Pancreas (tissue), 10 donors: ENCODE measurements at regions not wholly inside any gene's neighbourhood (a gene's known extent, or its start where the extent isn't known, plus 50 kb on each side); places are given as distances from the start of the nearest gene placed in this dataset.

ENCODE experiments used
- ATAC-seq, 4 donors: fragments of 200-7000 bp; cut with Tn5 transposase; one replicate each; pipeline versions ENCODE4 v1.8.0 to v1.9.1; 2020; ENCODE audit warnings: mild to moderate bottlenecking in 4 of 4, moderate library complexity in 4 of 4
- DNase-seq, 6 donors: peaks; one replicate each; pipeline ENCODE4 v3.0.0-alpha.2; 2020
- FAIRE-seq: peaks from 2 replicates; lab custom pipeline; 2012; peaks lifted over from hg19 to GRCh38; lab: Jason Lieb, UNC
- H3K27ac ChIP-seq, 4 donors: fragments of 200-600 bp; sonication (generic); 1 replicate in 3 of 4; 2 replicates in 1 of 4; pipeline versions ENCODE4 v1.5.0 to v1.8.0; 2020
- H3K27me3 ChIP-seq, 4 donors: fragments of 200-600 bp; one replicate each; pipeline ENCODE4 v1.8.0; 2021
- H3K36me3 ChIP-seq, 3 donors: fragments of 200-600 bp; sonication (generic) in 1 of 3; one replicate each; pipeline versions ENCODE4 v1.5.0 to v1.8.0; 2020 to 2021
- H3K4me1 ChIP-seq, 3 donors: fragments of 200-600 bp; one replicate each; pipeline ENCODE4 v1.8.0; 2021
- H3K4me3 ChIP-seq, 4 donors: fragments of 200-600 bp; sonication (generic) in 2 of 4; one replicate each; pipeline versions ENCODE4 v1.5.0 to v1.8.0; 2020 to 2021
- H3K9me3 ChIP-seq, 4 donors: fragments of 200-600 bp; one replicate each; pipeline ENCODE4 v1.8.0; 2021
- WGBS, 2 donors: extraction: QIAGEN DNeasy Blood & Tissue Kit; methylation state at CpG; one replicate each; pipeline ENCODE4 v1.1.7; 2013; 5-methylcytosine and 5-hydroxymethylcytosine counted together
- intact Hi-C, 3 donors: fragments of 100-400 bp; cut with DNase I; formaldehyde crosslinking; loops; one replicate each; pipeline versions ENCODE4 v1.11.1 to v1.14.2; 2022
- TF ChIP-seq, protein P1 (sequence below), 4 donors: fragments of 200-600 bp; sonication (generic) in 3 of 4; IDR thresholded peaks; one replicate each; pipeline versions ENCODE4 v1.5.0 to v1.8.0; 2021; ENCODE audit warnings: antibody characterized with exemption in 4 of 4
- donor health status: healthy with polysubstance abuse.
- donor health status: DM: no; HTN: no; CAD: no; lungs with moderate emphysema.
- donor health status: DM: no; HTN: no; CAD: no.
- donor health status: control.
- donor health status: control.
- donor health status: Bipolar disorder and iron deficiency.
- donor health status: DM: yes; HTN: yes; CAD: no.
- donor health status: DM: no; HTN: no; CAD: no.
- donor health status: DM: no; HTN: no; CAD: no.
- donor health status: DM: yes; HTN: yes; CAD: no.

DNA sequence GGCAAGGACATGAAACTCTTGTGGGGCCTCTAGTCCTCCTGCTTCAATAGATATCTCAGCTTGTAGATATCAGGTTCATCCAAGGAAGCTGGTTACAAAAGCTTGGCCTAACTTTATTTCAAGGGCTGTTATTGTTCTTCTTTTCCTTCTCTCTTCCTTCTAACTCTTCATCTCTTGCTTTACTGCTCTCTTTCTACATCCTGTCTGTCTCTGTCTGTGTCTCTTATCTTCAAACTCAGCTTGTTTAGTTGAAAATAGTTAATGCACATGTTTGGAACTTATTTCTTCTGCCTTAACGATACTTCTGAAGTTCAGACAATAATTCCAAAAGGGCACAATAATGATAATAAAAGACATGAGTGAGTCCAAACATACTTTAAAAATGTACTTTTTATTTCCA is 393.9 kb downstream of the NXPH1 start:
- DNase-seq (no peak), FAIRE-seq (no peak), ATAC-seq (no peak)
- Histone ChIP-seq H3K27ac (no peak overlapping the region), H3K36me3 (no peaks in the 10 kb centered on the region), H3K9me3 (no peaks in the 10 kb centered on the region), H3K27me3 (no peaks in the 10 kb centered on the region), H3K4me1 (no peaks in the 10 kb centered on the region), H3K4me3 (no peak overlapping the region)
- TF ChIP-seq, protein P1, sequence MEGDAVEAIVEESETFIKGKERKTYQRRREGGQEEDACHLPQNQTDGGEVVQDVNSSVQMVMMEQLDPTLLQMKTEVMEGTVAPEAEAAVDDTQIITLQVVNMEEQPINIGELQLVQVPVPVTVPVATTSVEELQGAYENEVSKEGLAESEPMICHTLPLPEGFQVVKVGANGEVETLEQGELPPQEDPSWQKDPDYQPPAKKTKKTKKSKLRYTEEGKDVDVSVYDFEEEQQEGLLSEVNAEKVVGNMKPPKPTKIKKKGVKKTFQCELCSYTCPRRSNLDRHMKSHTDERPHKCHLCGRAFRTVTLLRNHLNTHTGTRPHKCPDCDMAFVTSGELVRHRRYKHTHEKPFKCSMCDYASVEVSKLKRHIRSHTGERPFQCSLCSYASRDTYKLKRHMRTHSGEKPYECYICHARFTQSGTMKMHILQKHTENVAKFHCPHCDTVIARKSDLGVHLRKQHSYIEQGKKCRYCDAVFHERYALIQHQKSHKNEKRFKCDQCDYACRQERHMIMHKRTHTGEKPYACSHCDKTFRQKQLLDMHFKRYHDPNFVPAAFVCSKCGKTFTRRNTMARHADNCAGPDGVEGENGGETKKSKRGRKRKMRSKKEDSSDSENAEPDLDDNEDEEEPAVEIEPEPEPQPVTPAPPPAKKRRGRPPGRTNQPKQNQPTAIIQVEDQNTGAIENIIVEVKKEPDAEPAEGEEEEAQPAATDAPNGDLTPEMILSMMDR (IDR thresholded peaks at IDR 0.05), result no peak
- 81 to 82% methylated on average over 1 of the region's 1 CpG for WGBS, 2 donors
- intact Hi-C loops, result no loop called here

DNA sequence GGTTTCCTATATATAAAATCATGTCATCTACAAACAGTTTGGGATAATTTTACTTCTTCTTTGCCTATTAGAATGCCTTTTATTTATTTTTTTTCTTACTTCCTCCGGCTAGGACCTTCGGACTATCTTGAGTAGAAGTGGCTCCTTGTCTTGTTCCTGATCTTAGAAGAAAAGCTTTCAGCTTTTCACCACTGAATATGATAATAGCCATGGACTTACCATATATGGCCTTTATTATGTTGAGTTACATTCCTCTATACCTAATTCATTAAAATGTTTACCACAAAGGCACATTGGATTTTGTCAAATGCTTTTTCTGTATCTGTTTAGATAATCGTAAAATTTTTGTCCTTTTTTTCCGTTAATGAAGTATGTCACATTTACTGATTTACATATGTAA is 395.7 kb downstream of the NXPH1 start:
- intact Hi-C loops, result no loop called here
- DNase-seq (no peak), ATAC-seq (no peak), FAIRE-seq (no peak)
- H3K4me3 ChIP-seq, result no peak overlapping the region
- H3K27ac ChIP-seq, result no peak overlapping the region
- 70 to 82% methylated on average over 4 of the region's 4 CpGs for WGBS, 2 donors
- H3K9me3 ChIP-seq, result no peaks in the 10 kb centered on the region
- TF ChIP-seq, protein P1 (IDR thresholded peaks at IDR 0.05), result no peak
- H3K27me3 ChIP-seq, result no peaks in the 10 kb centered on the region
- H3K36me3 ChIP-seq, result no peaks in the 10 kb centered on the region
- H3K4me1 ChIP-seq, result no peaks in the 10 kb centered on the region

DNA sequence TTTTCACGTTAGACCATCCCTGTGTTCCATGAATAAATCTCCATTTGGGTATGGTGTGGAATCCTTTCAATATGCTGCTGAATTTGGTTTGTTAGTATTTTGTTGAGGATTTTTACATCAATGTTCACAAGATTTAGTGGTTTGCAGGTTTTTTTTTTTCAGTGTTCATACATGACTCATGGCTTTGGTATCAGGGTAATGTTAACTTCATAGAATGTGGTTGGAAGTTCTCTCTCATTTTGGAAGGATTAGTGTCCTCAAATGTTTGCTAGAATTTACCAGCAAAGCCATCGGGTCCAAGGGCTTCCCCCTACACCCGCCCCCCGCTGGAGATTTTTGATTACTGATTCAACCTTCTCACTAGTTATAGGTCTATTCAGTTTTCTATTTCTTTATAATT is 398.0 kb downstream of the NXPH1 start:
- DNase-seq, result no peak
- no peak for ATAC-seq
- H3K36me3 ChIP-seq, result no peaks in the 10 kb centered on the region
- no peak overlapping the region for H3K27ac ChIP-seq
- no peak for FAIRE-seq
- no peaks in the 10 kb centered on the region for H3K9me3 ChIP-seq
- whole genome bisulfite sequencing, 2 donors, result 63 to 65% methylated on average over 4 of the region's 4 CpGs
- TF ChIP-seq, protein P1 (IDR thresholded peaks at IDR 0.05), result no peak
- no peaks in the 10 kb centered on the region for H3K27me3 ChIP-seq
- H3K4me3 ChIP-seq, result no peak overlapping the region
- intact Hi-C loops, result no loop called here
- no peaks in the 10 kb centered on the region for H3K4me1 ChIP-seq

DNA sequence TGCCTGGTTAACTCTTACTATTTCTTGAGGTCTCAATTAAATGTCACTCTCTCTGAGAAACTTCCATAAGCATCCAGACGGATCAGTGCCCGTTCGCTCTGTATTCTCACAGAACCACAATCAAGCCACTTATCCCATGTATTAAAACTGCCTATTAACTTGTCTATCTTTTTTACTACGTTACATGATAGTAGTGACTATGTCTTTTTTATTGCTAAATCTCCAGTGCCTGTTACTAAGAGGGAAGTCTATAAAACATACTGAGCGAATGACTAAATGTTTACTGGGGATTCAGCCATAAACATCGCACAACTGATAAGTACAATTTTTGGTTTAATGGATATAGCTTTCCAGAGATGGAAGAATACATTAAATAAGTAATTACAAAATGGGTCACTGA is 399.9 kb downstream of the NXPH1 start:
- TF ChIP-seq, protein P1 (IDR thresholded peaks at IDR 0.05), result no peak
- ATAC-seq (no peak), FAIRE-seq (no peak), DNase-seq (no peak)
- intact Hi-C loops, result no loop called here
- no peaks in the 10 kb centered on the region for H3K36me3 ChIP-seq
- 67 to 70% methylated on average over 6 of the region's 6 CpGs for WGBS, 2 donors
- no peaks in the 10 kb centered on the region for H3K9me3 ChIP-seq
- H3K4me3 ChIP-seq, result no peak overlapping the region
- no peak overlapping the region for H3K27ac ChIP-seq
- H3K27me3 ChIP-seq, result no peaks in the 10 kb centered on the region
- no peaks in the 10 kb centered on the region for H3K4me1 ChIP-seq

DNA sequence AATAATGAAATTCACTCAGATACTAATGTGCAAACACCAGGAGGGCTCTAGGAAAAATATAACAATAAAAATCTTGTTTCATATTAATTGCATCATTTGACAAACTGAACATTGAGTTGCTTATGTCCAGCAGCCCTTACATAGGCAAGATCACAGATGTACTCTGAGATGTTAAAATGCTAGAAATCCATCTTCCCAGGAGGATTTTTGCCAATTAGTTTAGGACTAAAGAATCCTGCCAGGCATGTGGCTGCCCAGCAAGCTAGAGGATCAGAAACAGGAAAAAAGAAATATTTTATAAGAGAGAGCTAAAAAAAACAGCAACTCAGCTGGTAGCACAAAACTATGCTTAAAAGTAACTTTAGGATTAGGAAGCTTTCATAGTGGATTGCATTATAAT is 407.8 kb downstream of the NXPH1 start:
- DNase-seq, result no peak
- TF ChIP-seq, protein P1 (IDR thresholded peaks at IDR 0.05), result no peak

More for the DNA sequence above, 407.8 kb downstream of the NXPH1 start:
- Histone ChIP-seq H3K27me3 (no peaks in the 10 kb centered on the region), H3K4me3 (no peak overlapping the region), H3K9me3 (no peaks in the 10 kb centered on the region), H3K27ac (no peak overlapping the region), H3K4me1 (no peaks in the 10 kb centered on the region), H3K36me3 (no peaks in the 10 kb centered on the region)
- FAIRE-seq, result no peak
- no peak for ATAC-seq
- intact Hi-C loops, result no loop called here
